ENCODE measurements at regions not wholly inside any gene's neighbourhood (a gene's known extent, or its start where the extent isn't known, plus 50 kb on each side); places are given as distances from the start of the nearest gene placed in this dataset.

DNA sequence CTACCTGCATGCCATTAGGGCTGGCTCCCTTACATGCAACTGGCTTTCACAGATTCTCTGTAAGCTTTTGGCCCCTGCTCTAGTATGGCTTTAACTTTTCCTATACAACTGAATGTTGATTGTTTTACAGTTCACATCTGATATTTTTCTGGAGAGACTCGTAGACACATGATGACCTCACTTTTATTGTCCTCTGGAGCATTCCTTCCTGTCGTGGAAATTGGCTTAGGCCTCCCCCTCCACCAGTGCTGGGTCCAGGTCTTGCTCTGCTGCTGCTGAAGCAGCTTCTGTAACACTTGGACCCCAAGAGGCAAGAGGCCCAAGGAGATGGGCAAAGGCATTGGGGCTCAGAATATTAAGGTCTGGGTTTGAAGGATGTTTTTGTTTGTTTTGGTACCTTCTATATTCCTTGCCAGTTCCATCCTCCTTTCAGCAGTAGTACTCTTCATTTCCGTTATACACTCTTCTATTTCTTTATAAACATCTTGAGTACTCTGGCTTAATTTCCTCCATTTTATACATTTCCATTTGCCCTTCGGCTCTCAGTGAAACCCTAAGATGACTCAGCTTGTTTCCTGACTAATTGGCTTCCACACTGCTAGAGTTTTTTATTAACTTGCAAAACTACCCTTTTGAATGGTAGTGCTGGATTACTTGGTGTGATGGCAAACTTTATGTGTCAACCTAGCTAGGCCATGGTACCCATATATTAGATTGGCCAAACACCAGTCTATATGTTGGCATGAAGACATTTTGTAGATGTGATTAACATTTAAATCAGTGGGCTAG, 219.8 kb downstream of the CDCA7 start:
- DNase-seq (no peak), ATAC-seq (no peak)
- no peak overlapping the region for H3K4me3 ChIP-seq
- no peak overlapping the region for H3K27ac ChIP-seq
- no peak for TF ChIP-seq POLR2A (IDR thresholded peaks at IDR 0.05)
- TF ChIP-seq, protein P1, sequence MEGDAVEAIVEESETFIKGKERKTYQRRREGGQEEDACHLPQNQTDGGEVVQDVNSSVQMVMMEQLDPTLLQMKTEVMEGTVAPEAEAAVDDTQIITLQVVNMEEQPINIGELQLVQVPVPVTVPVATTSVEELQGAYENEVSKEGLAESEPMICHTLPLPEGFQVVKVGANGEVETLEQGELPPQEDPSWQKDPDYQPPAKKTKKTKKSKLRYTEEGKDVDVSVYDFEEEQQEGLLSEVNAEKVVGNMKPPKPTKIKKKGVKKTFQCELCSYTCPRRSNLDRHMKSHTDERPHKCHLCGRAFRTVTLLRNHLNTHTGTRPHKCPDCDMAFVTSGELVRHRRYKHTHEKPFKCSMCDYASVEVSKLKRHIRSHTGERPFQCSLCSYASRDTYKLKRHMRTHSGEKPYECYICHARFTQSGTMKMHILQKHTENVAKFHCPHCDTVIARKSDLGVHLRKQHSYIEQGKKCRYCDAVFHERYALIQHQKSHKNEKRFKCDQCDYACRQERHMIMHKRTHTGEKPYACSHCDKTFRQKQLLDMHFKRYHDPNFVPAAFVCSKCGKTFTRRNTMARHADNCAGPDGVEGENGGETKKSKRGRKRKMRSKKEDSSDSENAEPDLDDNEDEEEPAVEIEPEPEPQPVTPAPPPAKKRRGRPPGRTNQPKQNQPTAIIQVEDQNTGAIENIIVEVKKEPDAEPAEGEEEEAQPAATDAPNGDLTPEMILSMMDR (IDR thresholded peaks at IDR 0.05 in 4 of 5, conservative IDR thresholded peaks at IDR 0.05 in 1 of 5), result no peak
- no peaks in the 10 kb centered on the region for H3K27me3 ChIP-seq
- H3K9me3 ChIP-seq, result no peaks in the 10 kb centered on the region
- intact Hi-C loops (cut with DNase I; ENCODE audit: low total_unique reads), result loop anchor here (10.0 kb wide), 1 partner anchor 470 kb away; no protein-coding TSS in a partner anchor
- H3K36me3 ChIP-seq, result no peaks in the 10 kb centered on the region
- in situ Hi-C loops (cut with MboI; ENCODE audit: low sequenced_read_pairs in 4 of 4), result loop anchor here in 2 of 4 donors (25.0 kb wide), 1 partner anchor 463 kb away; no protein-coding TSS in a partner anchor
- H3K4me1 ChIP-seq, result peaks cover 4 to 6% of the 10 kb centered on the region in 2 donors

DNA sequence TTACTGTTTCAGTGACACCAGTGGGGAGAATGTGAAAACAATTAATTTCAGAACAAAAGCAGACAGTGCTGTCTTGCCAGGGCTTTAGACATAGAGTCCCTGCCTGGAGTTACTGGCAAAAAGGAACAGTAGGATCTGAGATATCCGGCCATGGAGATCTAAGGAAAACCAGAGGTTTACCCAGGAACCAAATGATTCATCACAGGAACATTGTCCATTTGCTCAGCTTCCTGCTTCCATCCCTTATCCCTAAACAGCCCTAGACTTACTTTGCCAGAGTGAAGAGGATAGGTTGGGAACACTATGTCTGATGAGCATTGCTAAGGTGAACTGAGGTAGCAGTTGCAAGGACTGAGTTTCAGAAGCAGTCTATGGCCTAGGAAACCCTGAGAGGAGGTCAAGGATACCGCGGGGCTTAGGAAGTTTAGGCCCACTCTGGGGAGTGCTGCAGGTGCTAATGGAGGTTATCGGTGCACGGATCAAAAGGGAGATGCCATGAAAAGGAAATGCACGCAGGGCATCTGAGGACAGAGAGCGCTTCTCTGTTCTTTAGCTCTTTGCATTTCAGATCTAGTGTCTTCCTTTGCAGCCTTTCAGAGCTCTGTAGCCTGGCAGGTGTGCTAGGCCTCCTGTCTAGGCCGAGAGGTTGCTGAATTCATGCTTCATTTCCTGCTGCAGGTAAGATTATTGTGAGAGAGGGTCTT, 223.9 kb downstream of the CDCA7 start:
- no peak for ATAC-seq
- Histone ChIP-seq H3K27ac (no peak overlapping the region), H3K9me3 (no peaks in the 10 kb centered on the region), H3K4me3 (no peak overlapping the region), H3K36me3 (no peaks in the 10 kb centered on the region), H3K27me3 (no peaks in the 10 kb centered on the region), H3K4me1 (no peaks in the 10 kb centered on the region)
- no peak for TF ChIP-seq POLR2A (IDR thresholded peaks at IDR 0.05)
- in situ Hi-C loops (cut with MboI; ENCODE audit: low sequenced_read_pairs in 4 of 4), result loop anchor here in 2 of 4 donors (25.0 kb wide), 1 partner anchor 459 kb away; no protein-coding TSS in a partner anchor
- no peak for DNase-seq
- intact Hi-C loops (cut with DNase I; ENCODE audit: low total_unique reads), result loop anchor here (10.0 kb wide), 1 partner anchor 466 kb away; no protein-coding TSS in a partner anchor

DNA sequence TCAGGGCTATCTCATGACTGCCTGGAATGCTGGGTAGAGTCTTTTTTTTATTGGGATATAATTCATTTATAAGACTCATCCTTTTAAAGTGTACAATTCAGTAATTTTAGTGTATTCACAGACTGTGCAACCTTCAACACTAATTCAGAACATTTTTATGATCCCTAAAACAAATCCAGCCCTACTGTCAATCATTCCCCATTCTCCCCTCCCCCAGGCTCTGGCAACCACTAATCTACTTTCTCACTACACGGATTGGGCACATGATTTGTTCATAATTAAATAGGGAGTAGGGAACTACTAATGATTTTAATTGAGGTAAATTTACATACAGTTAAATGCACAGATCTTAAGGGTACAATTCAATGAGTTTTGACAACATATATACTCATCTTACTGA, 225.7 kb downstream of the CDCA7 start:
- H3K27ac ChIP-seq, result no peak overlapping the region
- in situ Hi-C loops (cut with MboI; ENCODE audit: low sequenced_read_pairs in 4 of 4), result loop anchor here in 2 of 4 donors (25.0 kb wide), 1 partner anchor 457 kb away; no protein-coding TSS in a partner anchor
- intact Hi-C loops (cut with DNase I; ENCODE audit: low total_unique reads), result loop anchor here (10.0 kb wide), 1 partner anchor 754 kb away; the partner anchor contains the start of gene SP9
- ATAC-seq (no peak), DNase-seq (no peak)
- TF ChIP-seq POLR2A (IDR thresholded peaks at IDR 0.05), result no peak
- TF ChIP-seq, protein P1 (IDR thresholded peaks at IDR 0.05 in 4 of 5, conservative IDR thresholded peaks at IDR 0.05 in 1 of 5), result no peak
- no peak overlapping the region for H3K4me3 ChIP-seq
- no peaks in the 10 kb centered on the region for H3K27me3 ChIP-seq
- H3K9me3 ChIP-seq, result no peaks in the 10 kb centered on the region
- H3K4me1 ChIP-seq, result no peaks in the 10 kb centered on the region
- H3K36me3 ChIP-seq, result no peaks in the 10 kb centered on the region

DNA sequence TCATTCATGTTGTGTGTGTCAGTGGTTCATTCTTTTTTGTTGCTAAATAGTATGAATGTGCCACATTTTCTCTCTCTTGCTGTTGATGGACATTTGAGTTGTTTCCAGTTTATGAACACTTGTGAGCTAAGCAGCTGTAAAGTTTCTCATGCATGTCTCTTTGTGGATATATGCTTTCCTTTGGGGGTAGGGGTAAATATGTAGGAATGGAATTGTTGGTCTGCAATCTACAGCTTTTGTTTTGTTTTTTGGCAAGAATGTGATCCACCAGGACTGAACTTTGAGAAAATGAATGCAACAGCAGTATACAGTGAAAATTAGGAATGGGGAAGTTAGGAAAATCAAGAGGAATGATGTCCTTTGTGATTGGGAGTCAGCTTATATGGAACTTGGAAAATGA, 226.3 kb downstream of the CDCA7 start:
- no peaks in the 10 kb centered on the region for H3K9me3 ChIP-seq
- no peak overlapping the region for H3K27ac ChIP-seq
- in situ Hi-C loops (cut with MboI; ENCODE audit: low sequenced_read_pairs in 4 of 4) (loop anchor here in 2 of 4 donors (25.0 kb wide), 1 partner anchor 456 kb away; no protein-coding TSS in a partner anchor), intact Hi-C loops (cut with DNase I; ENCODE audit: low total_unique reads) (loop anchor here (10.0 kb wide), 1 partner anchor 754 kb away; the partner anchor contains the start of gene SP9)
- no peak for DNase-seq
- H3K36me3 ChIP-seq, result no peaks in the 10 kb centered on the region
- no peaks in the 10 kb centered on the region for H3K4me1 ChIP-seq
- H3K27me3 ChIP-seq, result no peaks in the 10 kb centered on the region
- no peak overlapping the region for H3K4me3 ChIP-seq
- no peak for ATAC-seq
- no peak for TF ChIP-seq POLR2A (IDR thresholded peaks at IDR 0.05)
- TF ChIP-seq, protein P1 (IDR thresholded peaks at IDR 0.05 in 4 of 5, conservative IDR thresholded peaks at IDR 0.05 in 1 of 5), result no peak

DNA sequence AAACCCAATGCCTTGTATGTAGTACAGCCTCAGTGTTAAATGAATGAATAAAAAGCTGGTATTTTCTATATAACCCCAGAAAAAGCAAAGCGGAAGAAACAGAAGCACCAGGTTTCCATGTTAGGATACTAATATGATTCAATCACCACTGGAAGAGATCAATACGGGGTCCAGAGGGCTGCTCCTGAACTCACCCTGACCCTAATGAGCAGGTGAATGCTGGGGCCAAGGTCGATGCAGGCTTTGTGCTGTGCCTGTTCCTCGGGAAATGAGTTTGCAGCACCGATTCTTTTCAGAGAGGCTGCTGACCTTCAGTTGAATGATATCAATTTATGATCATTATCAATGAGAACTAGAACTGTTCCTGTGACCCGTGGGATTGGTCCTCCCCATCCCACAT, 228.5 kb downstream of the CDCA7 start:
- Histone ChIP-seq H3K4me3 (no peak overlapping the region), H3K9me3 (no peaks in the 10 kb centered on the region), H3K4me1 (peaks cover 0 to 1% of the 10 kb centered on the region in 2 donors), H3K36me3 (no peaks in the 10 kb centered on the region), H3K27ac (no peak overlapping the region), H3K27me3 (no peaks in the 10 kb centered on the region)
- intact Hi-C loops (cut with DNase I; ENCODE audit: low total_unique reads) (loop anchor here (10.0 kb wide), 1 partner anchor 752 kb away; the partner anchor contains the start of gene SP9), in situ Hi-C loops (cut with MboI; ENCODE audit: low sequenced_read_pairs in 4 of 4) (loop anchor here in 2 of 4 donors (25.0 kb wide), 1 partner anchor 454 kb away; no protein-coding TSS in a partner anchor)
- no peak for DNase-seq
- TF ChIP-seq, protein P1 (IDR thresholded peaks at IDR 0.05 in 4 of 5, conservative IDR thresholded peaks at IDR 0.05 in 1 of 5), result no peak
- no peak for ATAC-seq
